GM19043 (cell line): ENCODE measurements at regions not wholly inside any gene's neighbourhood (a gene's known extent, or its start where the extent isn't known, plus 50 kb on each side); places are given as distances from the start of the nearest gene placed in this dataset.
"Not testable (repeated sequence)": the region's sequence is repeated elsewhere in the genome, so short reads cannot be mapped to it uniquely, and the experiment has no call there.

Source experiments
- ATAC-seq: cut with Tn5 transposase; IDR thresholded peaks from one replicate; pipeline ENCODE4 v1.9.1; 2021; ENCODE audit warnings: low read depth; ENCODE audit not compliant: unreplicated experiment

DNA sequence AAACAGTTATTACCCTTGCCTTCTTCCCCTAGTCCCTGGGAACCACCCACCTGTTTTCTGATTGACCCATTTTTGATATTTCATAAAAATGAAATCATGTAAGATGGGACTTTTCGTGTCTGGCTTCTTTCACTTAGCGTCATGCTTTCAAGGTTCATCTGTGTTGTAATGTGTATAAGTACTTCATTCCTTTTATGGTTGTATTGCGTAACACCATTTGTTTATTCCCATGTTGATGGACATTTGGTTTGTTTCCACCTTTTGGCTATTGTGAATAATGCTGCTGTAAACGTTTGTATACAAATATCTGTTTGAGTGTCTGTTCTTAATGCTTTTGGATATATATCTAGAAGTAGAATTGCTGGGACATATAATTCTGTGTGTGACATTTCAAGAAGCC is 650.1 kb upstream of the COX7C start:
- no peak for ATAC-seq

DNA sequence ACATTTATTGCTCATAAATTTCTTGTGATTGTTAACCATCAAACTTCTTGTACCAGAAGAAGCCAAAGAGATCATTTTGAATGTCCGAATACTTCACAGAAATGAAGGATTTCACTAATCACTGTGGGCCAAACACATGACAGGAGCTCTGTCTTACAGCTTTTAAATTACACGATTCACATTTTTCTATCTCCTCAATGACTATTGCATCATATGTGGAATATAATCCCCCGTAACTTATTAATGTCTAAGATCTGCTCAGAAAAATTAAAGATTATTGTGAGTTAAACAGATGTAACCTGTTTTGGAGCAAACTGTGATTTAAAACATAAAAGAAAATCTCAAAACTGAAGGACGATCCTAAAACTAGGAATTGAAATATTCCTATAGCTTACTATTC is 645.2 kb upstream of the COX7C start:
- no peak for ATAC-seq

DNA sequence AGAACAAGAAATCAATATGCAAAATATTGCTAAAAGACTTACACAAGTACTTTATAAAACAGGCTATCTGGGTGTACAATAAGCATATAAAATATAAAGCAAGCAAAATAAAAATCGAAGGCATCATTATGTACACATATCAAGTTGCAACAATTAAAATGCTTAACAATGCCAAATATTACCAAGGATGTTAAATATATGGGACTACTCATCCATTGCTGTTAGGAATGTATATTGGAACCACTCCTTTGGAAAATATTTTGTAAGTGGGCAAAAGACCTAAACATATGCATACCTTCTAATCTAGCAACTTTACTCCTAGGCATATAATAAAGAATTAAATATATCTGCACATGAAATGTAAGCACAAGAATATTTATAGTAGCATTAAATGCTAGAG is 632.6 kb upstream of the COX7C start:
- no peak for ATAC-seq

DNA sequence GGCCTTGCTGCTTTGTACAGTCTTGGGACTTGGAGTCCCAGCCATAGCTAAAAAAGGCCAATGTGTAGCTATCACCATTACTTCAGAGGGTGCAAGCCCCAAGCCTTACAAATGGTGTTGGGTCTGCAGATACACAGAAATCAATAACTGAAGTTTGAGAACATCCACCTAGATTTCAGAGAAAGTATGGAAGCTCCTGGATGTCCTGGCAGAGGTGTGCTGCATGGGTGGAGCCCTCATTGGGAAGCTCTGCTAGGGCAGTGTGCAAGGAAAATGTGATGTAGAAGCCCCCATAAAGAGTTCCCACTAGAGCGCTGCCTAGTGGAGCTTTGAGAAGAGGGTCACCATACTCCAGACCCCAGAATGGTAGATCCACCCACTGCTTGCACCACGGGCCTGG is 626.7 kb upstream of the COX7C start:
- no peak for ATAC-seq

DNA sequence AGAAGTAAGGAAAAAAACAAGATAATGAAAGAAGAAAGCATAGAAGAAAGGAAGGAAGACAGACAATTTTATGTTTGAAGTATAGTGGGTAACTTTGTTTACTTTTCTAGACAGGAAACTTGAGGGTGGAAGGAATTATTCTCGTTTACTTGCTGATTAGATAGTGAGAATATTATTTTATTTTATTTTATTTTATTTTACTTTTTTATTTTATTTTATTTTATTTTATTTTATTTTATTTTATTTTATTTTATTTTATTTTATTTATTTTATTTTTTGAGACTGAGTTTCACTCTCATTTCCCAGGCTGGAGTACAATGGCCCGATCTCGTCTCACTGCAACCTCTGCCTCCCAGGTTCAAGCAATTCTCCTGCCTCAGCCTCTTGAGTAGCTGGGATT is 623.1 kb upstream of the COX7C start:
- ATAC-seq: not testable (repeated sequence)

DNA sequence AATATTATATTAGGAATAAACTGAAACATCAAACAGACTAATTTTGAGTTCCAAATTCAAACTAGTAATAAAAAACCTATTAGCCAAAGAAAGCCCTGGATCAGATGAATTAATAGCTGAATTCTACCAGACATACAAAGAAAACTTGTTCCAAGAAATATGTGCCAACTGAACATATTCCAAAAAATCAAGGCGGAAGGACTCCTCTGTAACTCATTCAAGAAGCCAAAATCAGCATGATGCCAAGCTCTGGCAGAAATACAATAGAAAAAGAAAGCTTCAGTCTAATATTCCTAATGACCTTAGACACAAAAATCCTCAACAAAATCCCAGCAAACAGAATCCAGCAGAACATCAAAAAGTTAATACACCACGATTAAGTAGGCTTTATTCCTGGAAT is 619.1 kb upstream of the COX7C start:
- no peak for ATAC-seq

DNA sequence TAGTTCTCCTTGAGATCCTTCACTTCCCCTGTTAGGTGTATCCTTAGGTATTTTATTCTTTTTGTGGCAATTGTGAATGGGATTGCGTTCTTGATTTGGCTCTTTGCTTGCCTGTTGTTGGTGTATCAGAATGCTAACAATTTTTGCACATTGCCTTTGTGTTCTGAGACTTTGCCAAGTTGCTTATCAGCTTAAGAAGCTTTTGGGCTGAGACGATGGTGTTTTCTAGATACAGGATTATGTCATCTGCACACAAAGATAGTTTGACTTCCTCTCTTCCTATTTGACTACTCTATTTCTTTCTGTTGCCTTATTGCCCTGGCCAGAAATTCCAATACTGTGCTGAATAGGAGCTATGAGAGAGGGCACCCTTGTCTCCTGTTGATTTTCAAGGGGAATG is 609.4 kb upstream of the COX7C start:
- no peak for ATAC-seq

DNA sequence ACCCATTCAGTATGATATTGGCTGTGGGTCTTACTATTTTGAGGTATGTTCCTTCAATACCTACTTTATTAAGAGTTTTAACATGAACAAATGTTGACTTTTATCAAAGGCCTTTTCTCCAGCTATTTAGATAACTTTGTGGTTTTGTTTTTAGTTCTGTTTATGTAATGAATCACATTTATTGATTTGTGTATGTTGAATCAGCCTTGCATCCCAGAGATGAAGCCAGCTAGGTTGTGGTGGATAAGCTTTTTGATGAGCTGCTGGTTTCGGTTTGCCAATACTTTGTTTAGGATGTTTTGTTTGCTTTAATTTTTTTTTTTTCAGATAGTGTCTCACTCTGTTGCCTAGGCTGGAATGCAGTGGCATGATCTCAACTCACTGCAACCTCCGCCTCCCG is 609.0 kb upstream of the COX7C start:
- ATAC-seq: no peak

DNA sequence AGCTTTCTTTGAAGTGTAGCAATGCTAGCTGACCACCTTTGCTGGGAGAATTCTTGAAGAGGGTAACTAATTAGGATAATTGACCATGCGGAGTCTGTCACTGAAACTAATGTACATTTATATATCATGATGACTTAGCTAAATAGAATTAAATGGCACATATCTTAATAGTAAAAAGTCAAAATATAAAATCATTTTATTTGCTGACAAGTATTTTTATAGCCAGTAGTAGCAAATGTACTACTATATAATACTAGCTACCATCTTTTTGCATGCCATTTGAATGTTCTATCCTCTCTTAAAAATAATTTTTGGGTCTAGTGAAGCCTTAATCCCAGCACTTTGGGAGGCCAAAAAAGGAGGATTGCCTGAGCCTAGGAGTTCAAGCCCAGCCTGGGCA is 605.8 kb upstream of the COX7C start:
- no peak for ATAC-seq

DNA sequence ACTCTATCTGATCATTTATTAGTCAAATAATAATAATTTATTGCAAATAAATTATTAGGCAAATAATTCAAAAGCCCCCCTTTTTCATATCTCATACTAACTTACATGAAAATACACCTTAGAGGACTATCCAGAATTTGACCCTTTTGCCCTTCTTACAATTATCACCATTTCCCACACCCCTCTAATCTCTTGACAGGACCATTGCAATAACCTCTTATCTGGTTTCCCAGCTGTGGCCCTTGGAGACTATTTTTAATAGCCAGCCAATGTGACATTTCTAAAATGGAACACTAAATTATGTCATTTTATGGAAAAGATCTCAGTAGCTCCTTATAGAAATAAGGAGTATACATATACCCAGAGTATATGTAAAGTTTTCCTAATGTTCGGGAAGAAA is 588.4 kb upstream of the COX7C start:
- ATAC-seq: no peak

DNA sequence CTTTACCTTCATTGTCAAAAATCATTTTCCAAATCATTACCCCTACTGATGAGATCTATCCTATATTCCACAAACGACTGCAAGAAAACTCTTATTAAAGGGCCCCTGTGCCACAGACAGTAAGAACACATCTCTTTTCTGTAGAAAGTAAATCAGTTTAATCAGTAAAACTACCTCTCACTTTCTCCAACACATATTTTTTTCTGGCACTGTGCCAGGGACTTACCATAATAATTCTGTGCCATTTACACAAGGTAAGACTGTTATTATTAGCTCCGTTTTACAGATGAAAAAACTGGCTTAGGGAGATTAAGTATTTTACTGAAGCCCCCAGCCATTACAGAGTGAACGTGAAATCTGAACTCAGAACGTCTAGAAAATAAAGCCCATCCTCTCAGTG is 587.0 kb upstream of the COX7C start:
- ATAC-seq: no peak

DNA sequence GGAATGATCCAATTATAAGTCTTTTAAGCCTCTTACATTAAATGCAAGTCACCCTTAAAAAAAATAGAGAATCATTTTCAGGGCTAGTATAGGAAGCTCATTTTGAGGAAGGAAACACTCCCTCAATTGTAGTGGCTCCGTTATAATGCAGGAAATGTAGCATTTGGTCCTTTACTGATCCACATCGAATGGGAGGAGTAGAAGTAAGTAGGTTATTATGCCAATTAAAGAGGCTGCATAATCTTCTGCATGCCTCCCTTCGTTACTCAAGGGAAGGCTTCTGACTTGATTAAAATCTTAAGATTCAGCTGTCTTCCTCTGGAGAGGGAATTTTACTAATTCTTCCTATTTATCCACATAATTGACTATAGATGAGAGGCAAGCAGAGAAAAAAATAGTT is 579.2 kb upstream of the COX7C start:
- no peak for ATAC-seq

DNA sequence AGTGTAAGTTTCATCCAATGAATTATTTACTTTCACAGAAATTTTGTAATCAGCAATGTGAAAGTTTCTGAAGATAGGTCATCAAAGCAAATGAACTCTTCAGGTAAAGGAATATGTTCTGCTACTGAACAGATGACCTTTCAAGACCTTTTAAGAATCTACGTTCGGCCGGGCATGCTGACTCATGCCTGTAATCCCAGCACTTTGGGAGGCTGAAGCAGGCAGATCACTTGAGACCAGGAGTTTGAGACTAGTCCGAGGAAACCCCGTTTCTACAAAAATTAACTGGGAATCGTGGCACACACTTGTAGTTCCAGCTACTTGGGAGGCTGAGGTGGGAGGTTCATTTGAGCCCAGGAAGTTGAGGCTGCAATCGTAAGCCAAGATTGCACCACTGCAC is 578.4 kb upstream of the COX7C start:
- ATAC-seq: no peak

DNA sequence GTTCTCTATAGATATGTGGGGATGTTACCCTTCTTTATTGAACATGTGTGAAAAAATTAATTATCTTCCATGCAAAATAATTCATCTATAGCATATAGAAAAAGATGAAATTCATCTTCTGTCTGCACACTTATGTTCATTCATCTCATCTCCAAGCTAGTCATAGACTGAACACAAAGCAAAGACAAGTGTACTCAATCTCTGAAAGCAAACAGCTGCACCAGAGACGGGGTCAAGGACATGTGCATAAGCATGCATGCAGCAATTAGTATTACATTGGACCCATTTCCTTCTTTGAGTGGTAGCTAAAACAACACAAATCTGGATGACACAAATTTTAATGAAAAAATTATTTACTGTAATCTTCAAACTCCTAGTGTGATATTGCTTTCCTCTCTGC is 547.0 kb upstream of the COX7C start:
- ATAC-seq: no peak

DNA sequence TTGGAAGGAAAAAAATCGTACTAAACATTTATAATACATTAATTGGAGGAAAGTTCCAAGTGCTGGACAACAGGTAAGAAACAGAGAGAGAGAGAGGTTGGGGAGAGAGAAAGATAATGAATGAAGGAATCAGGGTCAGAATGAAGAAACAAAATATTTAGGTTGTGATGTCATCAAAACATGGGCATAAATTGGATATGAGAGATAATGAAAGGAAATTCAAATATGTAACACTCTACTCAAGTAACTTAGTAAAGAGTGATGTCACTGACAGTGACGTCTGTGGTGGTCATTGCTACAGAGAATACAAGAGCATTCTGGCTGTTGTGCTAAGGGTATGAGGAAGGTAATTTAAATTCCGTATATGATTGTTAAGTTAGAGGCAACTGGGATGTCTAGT is 543.4 kb upstream of the COX7C start:
- ATAC-seq: no peak

DNA sequence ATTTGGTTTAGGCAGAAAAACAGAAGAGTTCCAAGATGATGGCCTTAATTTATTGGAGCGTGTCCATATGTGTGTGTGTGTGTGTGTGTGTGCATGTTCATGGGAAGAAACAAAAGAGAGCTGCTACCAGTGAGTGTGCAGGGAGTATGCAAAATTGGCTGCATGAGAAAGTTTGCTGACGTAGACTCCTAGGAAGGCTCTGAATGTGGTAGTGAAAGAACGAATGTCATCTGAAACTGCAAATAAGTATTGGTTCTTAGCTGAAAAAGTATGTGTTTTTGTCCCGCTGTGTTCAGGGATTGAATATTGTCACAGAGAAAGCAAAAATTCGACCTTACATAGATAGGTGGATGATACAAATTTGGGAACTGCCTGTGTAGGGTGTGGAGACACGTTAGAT is 542.6 kb upstream of the COX7C start:
- ATAC-seq: no peak

DNA sequence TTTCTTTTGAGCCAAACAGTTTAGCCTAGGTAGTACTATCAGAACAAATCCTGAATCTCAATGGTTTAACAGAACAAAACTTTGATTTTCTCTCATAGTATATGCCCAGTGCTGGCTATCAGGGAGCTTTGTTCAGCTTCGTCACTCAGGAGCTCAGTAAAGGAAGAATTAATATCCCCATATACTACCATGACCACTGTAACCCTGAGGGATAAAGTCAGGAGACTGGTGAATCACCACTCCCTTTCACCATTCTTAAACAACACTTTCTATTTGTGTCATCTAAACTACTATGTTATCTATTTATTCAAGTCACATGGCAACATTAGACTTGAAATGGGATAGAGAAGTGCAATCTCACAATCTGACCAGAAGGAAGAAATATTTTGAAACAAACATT is 522.6 kb upstream of the COX7C start:
- no peak for ATAC-seq

DNA sequence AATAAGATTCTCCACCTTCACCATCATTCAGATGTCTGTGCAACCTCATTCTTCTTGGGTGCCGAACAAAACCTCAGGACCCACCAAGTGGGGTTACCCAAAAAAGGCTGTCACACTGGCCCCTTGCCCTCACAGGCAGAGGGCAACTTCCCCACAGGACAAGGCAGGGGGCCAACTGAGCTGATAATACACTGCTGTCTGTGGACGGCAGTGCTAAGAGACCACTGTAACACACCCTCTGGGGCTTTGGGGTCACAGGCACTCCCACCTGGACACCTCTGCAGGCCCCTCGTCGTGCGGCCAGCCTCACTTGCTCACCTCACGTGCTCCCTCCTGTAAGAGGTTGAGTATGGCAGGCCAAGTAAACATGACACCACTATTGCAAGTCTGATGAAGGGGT is 515.8 kb upstream of the COX7C start:
- ATAC-seq: no peak

DNA sequence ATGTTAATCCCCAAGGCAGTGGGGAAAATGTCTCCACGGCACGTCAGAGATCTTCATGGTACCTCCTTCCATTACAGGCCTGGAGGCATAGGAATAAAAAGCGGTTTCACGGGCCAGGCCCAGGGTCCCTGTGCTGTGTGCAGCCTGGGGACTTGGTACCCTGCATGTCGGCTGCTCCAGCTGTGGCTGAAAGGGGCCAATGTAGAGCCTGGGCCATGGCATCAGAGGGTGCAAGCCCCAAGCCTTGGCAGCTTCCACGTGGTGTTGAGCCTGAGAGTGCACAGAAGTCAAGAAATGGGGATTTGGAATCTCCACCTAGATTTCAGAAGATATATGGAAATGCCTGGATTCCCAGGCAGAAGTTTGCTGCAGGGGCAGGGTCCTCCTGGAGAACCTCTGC is 508.9 kb upstream of the COX7C start:
- no peak for ATAC-seq

DNA sequence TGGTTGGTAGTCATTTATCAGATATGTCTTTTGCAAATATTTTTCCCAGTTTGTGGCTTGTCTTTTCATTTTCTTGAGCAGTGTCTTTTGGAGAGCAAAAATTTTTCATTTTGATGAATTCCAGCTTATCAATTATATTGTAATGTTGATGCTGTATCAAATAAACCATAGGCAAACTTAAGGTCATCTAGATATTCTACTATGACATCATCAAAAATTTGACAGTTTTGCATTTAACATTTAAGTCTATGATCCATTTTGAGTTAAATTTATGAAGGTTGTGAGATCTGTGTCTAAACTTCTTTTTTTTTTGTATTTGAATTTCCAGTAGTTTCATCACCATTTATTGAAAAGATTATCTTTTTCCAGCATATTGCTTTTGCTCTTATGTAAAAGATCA is 505.5 kb upstream of the COX7C start:
- ATAC-seq: no peak

DNA sequence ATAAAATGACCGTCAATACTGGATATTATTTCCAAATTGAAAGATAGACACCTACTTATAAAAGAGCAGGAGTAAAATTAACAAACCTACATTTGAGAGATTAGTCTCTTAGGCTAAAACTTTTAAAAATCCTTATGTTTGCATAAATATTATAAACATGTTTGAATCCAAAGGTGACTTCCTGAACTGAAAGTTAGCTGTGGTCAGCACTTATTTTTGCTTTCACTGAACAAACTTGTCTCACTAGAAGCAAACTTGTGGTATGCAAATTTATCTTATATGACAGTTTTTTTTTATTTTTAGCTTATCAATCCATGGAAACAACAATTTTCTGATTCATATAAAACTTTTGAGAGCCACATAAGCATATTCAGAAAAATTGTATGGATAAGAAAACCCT is 502.6 kb upstream of the COX7C start:
- ATAC-seq: no peak

DNA sequence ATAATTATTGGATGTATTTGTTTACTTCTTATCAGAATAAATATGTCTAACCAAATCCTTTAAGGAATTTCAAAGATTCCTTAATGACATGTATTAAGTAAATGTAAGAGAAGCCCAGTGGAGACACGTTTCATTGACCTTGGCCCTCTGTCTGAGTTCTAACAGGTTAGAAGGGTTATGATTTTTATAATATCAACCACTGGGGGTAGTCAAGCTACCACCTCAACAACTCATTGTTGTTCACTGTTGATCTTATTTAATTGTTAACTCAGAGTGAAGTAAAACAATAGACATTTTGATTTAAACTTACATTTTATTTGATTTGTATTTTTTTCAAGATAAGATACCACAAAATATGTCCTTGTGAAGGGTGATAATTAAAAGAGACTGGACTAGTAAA is 499.2 kb upstream of the COX7C start:
- no peak for ATAC-seq

DNA sequence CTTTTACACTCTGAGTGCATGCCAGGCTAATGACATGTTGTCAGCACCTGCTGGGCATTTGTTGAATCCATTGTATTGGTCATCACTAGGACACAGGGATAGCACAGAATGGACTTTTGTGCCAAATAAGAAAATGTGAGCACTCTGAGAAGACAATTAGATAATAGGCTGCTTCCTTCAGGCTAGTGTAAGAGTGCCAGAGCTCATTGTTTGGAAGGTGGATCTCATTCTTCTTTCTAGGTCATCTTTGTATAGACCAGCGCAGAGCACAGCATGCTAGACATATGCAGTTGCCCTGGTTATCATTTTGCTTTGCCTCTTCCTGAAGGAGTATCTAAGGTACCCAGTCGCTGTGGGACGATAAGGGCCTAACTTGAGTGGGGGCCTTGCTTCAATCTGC is 493.4 kb upstream of the COX7C start:
- ATAC-seq: no peak
